HepG2 (cell line): ENCODE measurements at regions not wholly inside any gene's neighbourhood (a gene's known extent, or its start where the extent isn't known, plus 50 kb on each side); places are given as distances from the start of the nearest gene placed in this dataset.

Experiments used
- ATAC-seq: fragments of 200-7000 bp; cut with Tn5 transposase; 3 replicates; pipeline ENCODE4 v1.9.1; 2020; ENCODE audit warnings: mild to moderate bottlenecking, moderate library complexity
- BruUV-seq: library from RNA; stranded (reverse); fragments of 400-500 nt; replicated peaks from 2 replicates; lab custom pipeline; 2021; lab: Mats Ljungman, UMichigan
- CTCF ChIA-PET: fragments of 300-600 bp; formaldehyde crosslinking; extraction: SDS; loops from one replicate; lab custom pipeline; 2021; ENCODE audit warnings: low total read pairs, inconsistent platforms, low intra/inter-chr PET ratio; lab: Yijun Ruan, JAX
- POLR2A ChIA-PET: fragments of 350-600 bp; sonication (Branson Sonifier 250); formaldehyde crosslinking; loops from one replicate; lab custom pipeline; 2020; ENCODE audit warnings: antibody characterized with exemption, inconsistent platforms; lab: Yijun Ruan, JAX
- DNase-seq: peaks from one replicate; pipeline ENCODE4 v3.0.0-alpha.2; 2015; ENCODE audit warnings: low spot score
- FAIRE-seq: peaks from 3 replicates; lab custom pipeline; 2011; peaks lifted over from hg19 to GRCh38; lab: Jason Lieb, UNC
- H2AFZ ChIP-seq: one replicate; pipeline ENCODE4 v1.6.1; 2011; ENCODE audit warnings: low read length, inconsistent platforms
- H3K27ac ChIP-seq: fragments of 300-600 bp; 3 replicates; pipeline ENCODE4 v1.8.0; 2011; ENCODE audit warnings: mixed run types, mild to moderate bottlenecking, mixed read lengths, low read length, inconsistent platforms; ENCODE audit not compliant: insufficient read depth; ENCODE audit errors: extremely low read length
- H3K27me3 ChIP-seq, 2 experiments: fragments of 200-600 bp in 1 of 2; 2 replicates in 1 of 2; 3 replicates in 1 of 2; pipeline versions ENCODE4 v1.6.0 to v1.8.0; 2011; ENCODE audit warnings: low read length in 2 of 2, mild to moderate bottlenecking in 2 of 2, moderate library complexity in 2 of 2, inconsistent platforms in 1 of 2; ENCODE audit not compliant: insufficient read depth in 2 of 2, control insufficient read depth in 1 of 2
- H3K36me3 ChIP-seq, 2 experiments: fragments of 200-600 bp in 1 of 2; replicated peaks in 1 of 2; 2 replicates in 1 of 2; 3 replicates in 1 of 2; pipeline versions ENCODE4 v1.5.1 to v1.8.0; 2011; ENCODE audit warnings: low read length in 2 of 2, inconsistent platforms in 1 of 2; ENCODE audit not compliant: insufficient read depth in 2 of 2, control insufficient read depth in 1 of 2
- H3K4me1 ChIP-seq: 2 replicates; pipeline ENCODE4 v1.5.1; 2012; ENCODE audit warnings: low read length, inconsistent platforms; ENCODE audit not compliant: insufficient read depth
- H3K4me2 ChIP-seq: 2 replicates; pipeline ENCODE4 v1.6.0; 2011; ENCODE audit warnings: low read depth, low read length, inconsistent platforms
- H3K4me3 ChIP-seq, 3 experiments: fragments of 200-600 bp in 1 of 3; sonication (generic), shearing (Covaris generic) in 1 of 3; replicated peaks in 1 of 3; 2 replicates each; pipeline ENCODE4 v1.5.1; 2011 to 2016; ENCODE audit warnings: low read length in 3 of 3, inconsistent platforms in 2 of 3, low read depth in 2 of 3, mild to moderate bottlenecking in 2 of 3, control low read depth in 1 of 3, mixed read lengths in 1 of 3; ENCODE audit not compliant: insufficient read depth in 1 of 3
- H3K79me2 ChIP-seq: one replicate; pipeline ENCODE4 v1.6.1; 2011; ENCODE audit warnings: low read length, inconsistent platforms; ENCODE audit not compliant: insufficient read depth
- H3K9ac ChIP-seq: 2 replicates; pipeline ENCODE4 v1.6.0; 2011; ENCODE audit warnings: mild to moderate bottlenecking, low read depth, low read length, inconsistent platforms; ENCODE audit not compliant: insufficient read depth
- H3K9me3 ChIP-seq: 2 replicates; pipeline ENCODE4 v1.5.1; 2012; ENCODE audit warnings: mild to moderate bottlenecking, low read length
- H4K20me1 ChIP-seq: 2 replicates; pipeline ENCODE4 v1.6.0; 2011; ENCODE audit warnings: inconsistent platforms, mild to moderate bottlenecking, low read length, moderate library complexity; ENCODE audit not compliant: insufficient read depth
- ASH2L ChIP-seq: fragments of 300-600, 200-600 bp; sonication (generic); IDR thresholded peaks from 2 replicates; pipeline ENCODE4 v1.7.0; 2017; ENCODE audit warnings: low read depth, mild to moderate bottlenecking, moderate library complexity, mixed read lengths, low read length; ENCODE audit not compliant: insufficient read length
- CHCHD3 ChIP-seq: sonication (generic); formaldehyde crosslinking; IDR thresholded peaks from 2 replicates; pipeline ENCODE4 v1.8.0; 2022; ENCODE audit warnings: mild to moderate bottlenecking, missing genetic modification reagents, moderate library complexity
- ELF1 ChIP-seq: sonication (generic); formaldehyde crosslinking; IDR thresholded peaks from 2 replicates; pipeline ENCODE4 v1.4.0; 2020; ENCODE audit warnings: missing genetic modification reagents
- MZF1 ChIP-seq: sonication (generic); formaldehyde crosslinking; IDR thresholded peaks from 2 replicates; pipeline ENCODE4 v1.8.1; 2023; ENCODE audit warnings: mild to moderate bottlenecking, missing genetic modification reagents, borderline replicate concordance
- PBX2 ChIP-seq: IDR thresholded peaks from 2 replicates; pipeline ENCODE4 v1.6.1; 2016; ENCODE audit warnings: control low read depth
- RFXAP ChIP-seq: sonication (generic); formaldehyde crosslinking; IDR thresholded peaks from 2 replicates; pipeline ENCODE4 v1.4.0; 2020; ENCODE audit warnings: missing genetic modification reagents, borderline replicate concordance
- ZC3H13 ChIP-seq: sonication (generic); formaldehyde crosslinking; IDR thresholded peaks from 2 replicates; pipeline ENCODE4 v1.8.1; 2023; ENCODE audit warnings: mild to moderate bottlenecking, missing genetic modification reagents, moderate library complexity
- ZMYM2 ChIP-seq: sonication (generic); formaldehyde crosslinking; IDR thresholded peaks from 2 replicates; pipeline ENCODE4 v1.8.0; 2022; ENCODE audit warnings: mild to moderate bottlenecking, missing genetic modification reagents
- ZNF256 ChIP-seq: sonication (generic); formaldehyde crosslinking; conservative IDR thresholded peaks from 2 replicates; pipeline ENCODE4 v1.4.0; 2020; ENCODE audit warnings: missing genetic modification reagents
- ZNF749 ChIP-seq: sonication (generic); formaldehyde crosslinking; IDR thresholded peaks from 2 replicates; pipeline ENCODE4 v1.8.0; 2022; ENCODE audit warnings: mild to moderate bottlenecking, missing genetic modification reagents, moderate library complexity, borderline replicate concordance
- ZNF816 ChIP-seq: sonication (generic); formaldehyde crosslinking; IDR thresholded peaks from 2 replicates; pipeline ENCODE4 v1.8.0; 2022; ENCODE audit warnings: missing genetic modification reagents, mild to moderate bottlenecking, borderline replicate concordance
- WGBS: methylation state at CpG from one replicate; pipeline ENCODE4 v1.1.6; 2017; ENCODE audit warnings: low lambda C conversion rate; 5-methylcytosine and 5-hydroxymethylcytosine counted together
- in situ Hi-C: cut with HindIII; loops from 2 replicates; pipeline ENCODE4 v1.10.0; 2017; ENCODE audit warnings: low pct_unique_long_range_greater_than_20kb; ENCODE audit not compliant: extremely low pct_ligation_motif_present
- intact Hi-C: fragments of 100-400 bp; cut with micrococcal nuclease; formaldehyde crosslinking; loops from one replicate; pipeline ENCODE4 v1.10.0; 2022; ENCODE audit not compliant: unreplicated experiment
- TF ChIP-seq, protein P1 (sequence below): sonication (generic); formaldehyde crosslinking; IDR thresholded peaks from 2 replicates; pipeline ENCODE4 v1.4.0; 2020; ENCODE audit warnings: mild to moderate bottlenecking, missing genetic modification reagents
- TF ChIP-seq, protein P2 (sequence below): sonication (generic); formaldehyde crosslinking; IDR thresholded peaks from 2 replicates; pipeline ENCODE4 v1.4.0; 2020; ENCODE audit warnings: missing genetic modification reagents

DNA sequence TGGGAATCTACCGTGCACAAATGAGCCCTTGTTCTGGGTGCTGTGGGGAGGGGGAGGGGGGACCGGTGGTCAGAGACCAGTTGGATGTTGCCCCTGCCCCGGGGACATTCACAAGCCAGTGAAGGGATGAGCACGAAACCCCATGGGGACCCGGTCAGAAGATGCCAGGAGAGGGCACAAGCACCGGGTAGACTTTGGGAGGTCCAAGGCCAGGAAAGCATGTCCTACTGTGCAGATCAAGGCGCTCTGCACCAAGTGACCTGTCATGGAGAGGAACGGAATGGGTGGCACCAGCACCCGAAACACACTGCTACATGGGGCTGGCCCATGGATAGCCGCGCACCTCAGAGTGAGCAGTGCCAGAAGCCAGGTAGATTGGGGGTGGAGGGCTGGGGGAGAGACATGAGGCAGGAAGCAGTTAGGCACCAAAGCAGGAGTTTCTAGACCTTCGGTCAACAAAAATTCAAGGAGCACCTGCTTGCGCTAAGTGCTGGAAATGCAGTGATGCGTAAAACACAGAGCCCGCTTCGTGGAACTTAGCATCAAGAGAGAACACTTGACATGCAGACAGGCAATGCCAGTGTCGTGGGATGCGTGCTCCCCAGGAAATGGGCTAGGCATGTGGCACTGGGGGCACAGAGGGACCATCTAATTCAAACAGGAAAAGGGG lies 99.1 kb downstream of the CPN2 start (continued):
- TF ChIP-seq, protein P1, sequence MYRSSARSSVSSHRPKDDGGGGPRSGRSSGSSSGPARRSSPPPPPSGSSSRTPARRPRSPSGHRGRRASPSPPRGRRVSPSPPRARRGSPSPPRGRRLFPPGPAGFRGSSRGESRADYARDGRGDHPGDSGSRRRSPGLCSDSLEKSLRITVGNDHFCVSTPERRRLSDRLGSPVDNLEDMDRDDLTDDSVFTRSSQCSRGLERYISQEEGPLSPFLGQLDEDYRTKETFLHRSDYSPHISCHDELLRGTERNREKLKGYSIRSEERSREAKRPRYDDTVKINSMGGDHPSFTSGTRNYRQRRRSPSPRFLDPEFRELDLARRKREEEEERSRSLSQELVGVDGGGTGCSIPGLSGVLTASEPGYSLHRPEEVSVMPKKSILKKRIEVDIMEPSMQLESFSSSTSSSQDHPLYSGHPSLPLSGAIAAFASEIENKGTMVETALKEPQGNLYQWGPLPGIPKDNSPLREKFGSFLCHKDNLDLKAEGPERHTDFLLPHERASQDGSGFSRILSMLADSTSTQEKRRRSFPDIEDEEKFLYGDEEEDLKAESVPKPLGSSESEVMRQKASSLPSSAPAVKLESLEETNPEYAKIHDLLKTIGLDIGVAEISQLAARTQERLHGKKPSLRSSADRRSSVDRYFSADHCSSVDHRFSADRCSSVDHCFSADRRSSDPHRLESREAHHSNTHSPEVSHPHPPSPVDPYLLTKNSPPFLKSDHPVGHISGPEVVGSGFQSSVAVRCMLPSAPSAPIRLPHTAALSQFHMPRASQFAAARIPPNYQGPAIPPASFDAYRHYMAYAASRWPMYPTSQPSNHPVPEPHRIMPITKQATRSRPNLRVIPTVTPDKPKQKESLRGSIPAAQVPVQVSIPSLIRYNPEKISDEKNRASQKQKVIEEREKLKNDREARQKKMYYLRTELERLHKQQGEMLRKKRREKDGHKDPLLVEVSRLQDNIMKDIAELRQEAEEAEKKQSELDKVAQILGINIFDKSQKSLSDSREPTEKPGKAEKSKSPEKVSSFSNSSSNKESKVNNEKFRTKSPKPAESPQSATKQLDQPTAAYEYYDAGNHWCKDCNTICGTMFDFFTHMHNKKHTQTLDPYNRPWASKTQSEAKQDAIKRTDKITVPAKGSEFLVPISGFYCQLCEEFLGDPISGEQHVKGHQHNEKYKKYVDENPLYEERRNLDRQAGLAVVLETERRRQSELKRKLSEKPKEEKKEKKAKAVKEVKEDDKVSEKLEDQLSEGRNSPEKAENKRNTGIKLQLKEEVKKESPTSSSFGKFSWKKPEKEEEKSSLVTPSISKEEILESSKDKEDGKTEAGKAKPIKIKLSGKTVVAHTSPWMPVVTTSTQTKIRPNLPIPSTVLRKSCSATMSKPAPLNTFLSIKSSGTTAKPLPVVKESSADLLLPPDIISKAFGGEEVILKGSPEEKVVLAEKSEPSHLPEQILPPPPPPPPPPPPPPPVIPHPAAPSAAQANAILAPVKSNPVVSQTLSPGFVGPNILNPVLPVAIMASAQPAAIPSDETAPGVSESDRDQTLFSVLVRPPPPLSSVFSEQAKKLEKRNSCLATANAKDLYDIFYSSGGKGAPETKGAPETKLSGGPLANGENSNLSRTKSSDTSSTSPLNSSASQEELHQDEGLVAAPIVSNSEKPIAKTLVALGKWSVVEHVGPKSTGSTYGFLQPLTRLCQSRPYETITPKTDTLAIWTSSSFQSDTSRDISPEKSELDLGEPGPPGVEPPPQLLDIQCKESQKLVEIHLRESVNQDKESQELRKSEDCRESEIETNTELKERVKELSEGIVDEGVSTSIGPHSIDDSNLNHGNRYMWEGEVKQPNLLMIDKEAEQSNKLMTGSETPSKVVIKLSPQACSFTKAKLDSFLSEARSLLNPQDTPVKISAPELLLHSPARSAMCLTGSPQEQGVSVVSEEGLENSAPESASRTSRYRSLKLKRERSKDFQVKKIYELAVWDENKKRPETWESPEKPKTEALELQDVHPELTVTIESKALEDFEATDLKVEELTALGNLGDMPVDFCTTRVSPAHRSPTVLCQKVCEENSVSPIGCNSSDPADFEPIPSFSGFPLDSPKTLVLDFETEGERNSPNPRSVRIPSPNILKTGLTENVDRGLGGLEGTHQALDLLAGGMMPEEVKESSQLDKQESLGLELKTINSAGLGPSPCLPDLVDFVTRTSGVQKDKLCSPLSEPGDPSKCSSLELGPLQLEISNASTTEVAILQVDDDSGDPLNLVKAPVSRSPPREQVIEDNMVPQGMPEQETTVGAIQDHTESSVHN (CRISPR knock-in tag), result no peak

DNA sequence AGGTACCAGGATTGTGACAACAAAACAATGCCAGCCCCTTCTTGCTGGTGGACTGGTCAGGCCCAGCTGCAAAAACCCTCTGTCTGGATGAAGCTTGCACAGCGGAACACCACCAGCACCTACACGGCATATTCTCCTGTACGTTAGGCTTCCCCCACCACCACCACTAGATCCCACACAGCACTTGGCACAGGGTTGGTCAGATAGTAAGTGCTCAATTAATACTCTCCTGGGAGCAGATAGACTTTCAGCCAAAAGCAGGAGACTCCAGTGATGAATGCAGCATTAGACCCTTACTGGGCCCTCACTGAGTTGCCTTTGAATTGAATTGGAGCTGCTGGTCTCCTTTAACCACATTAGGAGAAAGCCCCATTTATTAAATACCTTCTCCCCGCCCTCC lies 97.9 kb downstream of the CPN2 start:
- Histone ChIP-seq H3K4me1 (peaks cover 41% of the 10 kb centered on the region), H4K20me1 (no peaks in the 10 kb centered on the region), H2AFZ (no peak overlapping the region), H3K27me3 (peaks cover 4 to 45% of the 10 kb centered on the region in 2 experiments; a peak in 3 of 5 replicates), H3K9ac (no peak overlapping the region), H3K4me3 (no peak overlapping the region), H3K79me2 (no peaks in the 10 kb centered on the region), H3K9me3 (no peaks in the 10 kb centered on the region), H3K4me2 (no peak overlapping the region), H3K36me3 (no peaks in the 10 kb centered on the region), H3K27ac (no peak overlapping the region)
- ChIA-PET POLR2A (no interaction called here), CTCF (no interaction called here)
- no peak for DNase-seq
- ATAC-seq, result no peak
- intact Hi-C loops (no loop called here), in situ Hi-C loops (no loop called here)
- 49% methylated on average over 4 of the region's 4 CpGs for WGBS
- BruUV-seq, result no TSS peak
- FAIRE-seq, result no peak
- TF ChIP-seq ZNF256 (no peak), CHCHD3 (no peak), ASH2L (no peak), MZF1 (no peak), ZMYM2 (CRISPR knock-in tag) (no peak), RFXAP (CRISPR knock-in tag) (no peak), PBX2 (CRISPR knock-in tag) (no peak), ZNF816 (CRISPR knock-in tag) (no peak), ZC3H13 (CRISPR knock-in tag) (no peak), ELF1 (CRISPR knock-in tag) (no peak), ZNF749 (no peak)
- TF ChIP-seq, protein P2, sequence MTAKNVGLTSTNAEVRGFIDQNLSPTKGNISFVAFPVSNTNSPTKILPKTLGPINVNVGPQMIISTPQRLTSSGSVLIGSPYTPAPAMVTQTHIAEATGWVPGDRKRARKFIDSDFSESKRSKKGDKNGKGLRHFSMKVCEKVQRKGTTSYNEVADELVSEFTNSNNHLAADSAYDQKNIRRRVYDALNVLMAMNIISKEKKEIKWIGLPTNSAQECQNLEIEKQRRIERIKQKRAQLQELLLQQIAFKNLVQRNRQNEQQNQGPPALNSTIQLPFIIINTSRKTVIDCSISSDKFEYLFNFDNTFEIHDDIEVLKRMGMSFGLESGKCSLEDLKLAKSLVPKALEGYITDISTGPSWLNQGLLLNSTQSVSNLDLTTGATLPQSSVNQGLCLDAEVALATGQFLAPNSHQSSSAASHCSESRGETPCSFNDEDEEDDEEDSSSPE (CRISPR knock-in tag), result no peak
